WTC11 (cell line): ENCODE measurements at regions not wholly inside any gene's neighbourhood (a gene's known extent, or its start where the extent isn't known, plus 50 kb on each side); places are given as distances from the start of the nearest gene placed in this dataset.

Experiments used
- ATAC-seq: fragments of 200-7000 bp; cut with Tn5 transposase; 2 replicates; pipeline ENCODE4 v1.10.0; 2021; ENCODE audit warnings: mild to moderate bottlenecking, moderate library complexity
- CTCF ChIA-PET: fragments of 300-600 bp; sonication (Branson Sonifier 250); formaldehyde crosslinking; loops from one replicate; lab custom pipeline; 2021; ENCODE audit warnings: antibody characterized with exemption; lab: Charles Lee
- POLR2A ChIA-PET: fragments of 350-600 bp; sonication (Branson Sonifier 250); formaldehyde crosslinking; loops from one replicate; lab custom pipeline; 2021; ENCODE audit warnings: antibody characterized with exemption; lab: Charles Lee
- DNase-seq: peaks from one replicate; pipeline ENCODE4 v3.0.0; 2021; ENCODE audit warnings: low spot score
- H3K27ac Mint-ChIP-seq: 2 replicates; pipeline ENCODE4 v1.8.0; 2021; ENCODE audit warnings: mixed read lengths
- H3K27me3 Mint-ChIP-seq: 2 replicates; pipeline ENCODE4 v1.8.0; 2021; ENCODE audit warnings: low read depth, mild to moderate bottlenecking, moderate library complexity, mixed read lengths
- H3K36me3 Mint-ChIP-seq: 2 replicates; pipeline ENCODE4 v1.8.0; 2021; ENCODE audit warnings: mixed read lengths
- H3K4me1 Mint-ChIP-seq: 2 replicates; pipeline ENCODE4 v1.8.0; 2022; ENCODE audit warnings: mixed read lengths
- H3K4me3 Mint-ChIP-seq: 2 replicates; pipeline ENCODE4 v1.8.0; 2021; ENCODE audit warnings: mild to moderate bottlenecking, moderate library complexity, mixed read lengths
- H3K9me3 Mint-ChIP-seq: 2 replicates; pipeline ENCODE4 v1.8.0; 2021; ENCODE audit warnings: mixed read lengths
- CBFB ChIP-seq: sonication (generic); formaldehyde crosslinking; IDR thresholded peaks from 2 replicates; pipeline ENCODE4 v1.8.1; 2022; ENCODE audit warnings: mild to moderate bottlenecking, low read depth, missing genetic modification reagents
- ESRRA ChIP-seq: sonication (generic); formaldehyde crosslinking; IDR thresholded peaks from 2 replicates; pipeline ENCODE4 v1.8.1; 2022; ENCODE audit warnings: mild to moderate bottlenecking, missing genetic modification reagents, borderline replicate concordance
- ETV6 ChIP-seq: sonication (generic); formaldehyde crosslinking; IDR thresholded peaks from 2 replicates; pipeline ENCODE4 v1.8.1; 2022; ENCODE audit warnings: mild to moderate bottlenecking, missing genetic modification reagents
- KAT7 ChIP-seq: sonication (generic); formaldehyde crosslinking; IDR thresholded peaks from 2 replicates; pipeline ENCODE4 v1.8.1; 2023; ENCODE audit warnings: missing genetic modification reagents, mild to moderate bottlenecking, borderline replicate concordance
- NFYB ChIP-seq: sonication (generic); formaldehyde crosslinking; conservative IDR thresholded peaks from 2 replicates; pipeline ENCODE4 v1.8.0; 2022; ENCODE audit warnings: low read depth, missing genetic modification reagents
- OVOL2 ChIP-seq: fragments of 250-450 bp; sonication (Bioruptor Pico); IDR thresholded peaks from 2 replicates; pipeline ENCODE4 v1.9.0; 2021; ENCODE audit warnings: mild to moderate bottlenecking, borderline replicate concordance
- PRRX2 ChIP-seq: fragments of 250-450 bp; sonication (Bioruptor Pico); IDR thresholded peaks from 2 replicates; pipeline ENCODE4 v1.8.0; 2021; ENCODE audit warnings: mild to moderate bottlenecking
- RELA ChIP-seq: sonication (generic); formaldehyde crosslinking; IDR thresholded peaks from 2 replicates; pipeline ENCODE4 v1.8.1; 2022; ENCODE audit warnings: missing genetic modification reagents, mild to moderate bottlenecking, borderline replicate concordance
- SMAD4 ChIP-seq: sonication (generic); formaldehyde crosslinking; IDR thresholded peaks from 2 replicates; pipeline ENCODE4 v1.8.0; 2022; ENCODE audit warnings: mild to moderate bottlenecking, missing genetic modification reagents
- TEAD4 ChIP-seq: sonication (generic); formaldehyde crosslinking; IDR thresholded peaks from 2 replicates; pipeline ENCODE4 v1.8.0; 2022; ENCODE audit warnings: mild to moderate bottlenecking, missing genetic modification reagents
- ZNF232 ChIP-seq: sonication (generic); formaldehyde crosslinking; IDR thresholded peaks from 2 replicates; pipeline ENCODE4 v1.8.0; 2022; ENCODE audit warnings: mild to moderate bottlenecking, missing genetic modification reagents
- ZNF423 ChIP-seq: fragments of 250-450 bp; sonication (Bioruptor Pico); IDR thresholded peaks from 2 replicates; pipeline ENCODE4 v2.1.2; 2022; ENCODE audit warnings: mild to moderate bottlenecking, moderate library complexity
- ZNF671 ChIP-seq: fragments of 250-450 bp; sonication (Bioruptor Pico); IDR thresholded peaks from 2 replicates; pipeline ENCODE4 v1.8.0; 2021; ENCODE audit warnings: mild to moderate bottlenecking
- TF ChIP-seq, protein P1 (sequence below): sonication (generic); formaldehyde crosslinking; conservative IDR thresholded peaks from 2 replicates; pipeline ENCODE4 v1.8.1; 2023; ENCODE audit warnings: mild to moderate bottlenecking, low read depth, missing genetic modification reagents, moderate library complexity
- TF ChIP-seq, protein P2 (sequence below): fragments of 250-450 bp; sonication (Bioruptor Pico); IDR thresholded peaks from 2 replicates; pipeline ENCODE4 v1.9.0; 2021; ENCODE audit warnings: moderate library complexity, mild to moderate bottlenecking, inconsistent platforms, borderline replicate concordance
- TF ChIP-seq, protein P3 (sequence below): sonication (generic); formaldehyde crosslinking; IDR thresholded peaks from 2 replicates; pipeline ENCODE4 v1.8.1; 2023; ENCODE audit warnings: mild to moderate bottlenecking, missing genetic modification reagents
- TF ChIP-seq, protein P4 (sequence below): fragments of 200-600 bp; IDR thresholded peaks from 2 replicates; pipeline ENCODE4 v1.8.0; 2022; ENCODE audit warnings: antibody characterized with exemption
- TF ChIP-seq, protein P5 (sequence below): sonication (generic); formaldehyde crosslinking; IDR thresholded peaks from 2 replicates; pipeline ENCODE4 v1.8.1; 2023; ENCODE audit warnings: mild to moderate bottlenecking, missing genetic modification reagents, borderline replicate concordance
- TF ChIP-seq, protein P6 (sequence below): sonication (generic); formaldehyde crosslinking; IDR thresholded peaks from 2 replicates; pipeline ENCODE4 v1.8.0; 2023; ENCODE audit warnings: missing genetic modification reagents, mild to moderate bottlenecking, borderline replicate concordance
- TF ChIP-seq, protein P7 (sequence below): sonication (generic); formaldehyde crosslinking; IDR thresholded peaks from 2 replicates; pipeline ENCODE4 v1.8.0; 2022; ENCODE audit warnings: mild to moderate bottlenecking, missing genetic modification reagents

DNA sequence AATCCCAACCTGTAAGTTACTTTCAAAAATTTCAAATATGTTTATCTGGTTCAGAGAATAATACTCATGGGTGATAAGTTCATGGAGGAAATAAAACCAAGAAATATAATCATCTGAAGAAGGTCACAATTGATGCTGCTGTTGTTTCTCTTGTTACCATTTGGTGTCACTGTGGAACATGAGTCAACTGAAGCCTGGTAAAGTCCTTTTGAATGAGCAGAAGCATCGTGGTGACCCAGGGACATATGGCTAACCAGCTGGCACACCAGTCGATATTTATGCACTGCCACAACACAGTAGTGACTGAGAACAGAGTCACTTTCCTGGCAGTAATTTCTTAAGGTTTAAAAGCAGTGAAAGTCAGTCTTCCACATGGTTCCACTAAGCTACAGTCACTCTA lies 612.9 kb upstream of the TLE4 start (continued):
- TF ChIP-seq, protein P1, sequence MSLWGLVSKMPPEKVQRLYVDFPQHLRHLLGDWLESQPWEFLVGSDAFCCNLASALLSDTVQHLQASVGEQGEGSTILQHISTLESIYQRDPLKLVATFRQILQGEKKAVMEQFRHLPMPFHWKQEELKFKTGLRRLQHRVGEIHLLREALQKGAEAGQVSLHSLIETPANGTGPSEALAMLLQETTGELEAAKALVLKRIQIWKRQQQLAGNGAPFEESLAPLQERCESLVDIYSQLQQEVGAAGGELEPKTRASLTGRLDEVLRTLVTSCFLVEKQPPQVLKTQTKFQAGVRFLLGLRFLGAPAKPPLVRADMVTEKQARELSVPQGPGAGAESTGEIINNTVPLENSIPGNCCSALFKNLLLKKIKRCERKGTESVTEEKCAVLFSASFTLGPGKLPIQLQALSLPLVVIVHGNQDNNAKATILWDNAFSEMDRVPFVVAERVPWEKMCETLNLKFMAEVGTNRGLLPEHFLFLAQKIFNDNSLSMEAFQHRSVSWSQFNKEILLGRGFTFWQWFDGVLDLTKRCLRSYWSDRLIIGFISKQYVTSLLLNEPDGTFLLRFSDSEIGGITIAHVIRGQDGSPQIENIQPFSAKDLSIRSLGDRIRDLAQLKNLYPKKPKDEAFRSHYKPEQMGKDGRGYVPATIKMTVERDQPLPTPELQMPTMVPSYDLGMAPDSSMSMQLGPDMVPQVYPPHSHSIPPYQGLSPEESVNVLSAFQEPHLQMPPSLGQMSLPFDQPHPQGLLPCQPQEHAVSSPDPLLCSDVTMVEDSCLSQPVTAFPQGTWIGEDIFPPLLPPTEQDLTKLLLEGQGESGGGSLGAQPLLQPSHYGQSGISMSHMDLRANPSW = no peak
- TF ChIP-seq RELA (CRISPR knock-in tag) = no peak
- TF ChIP-seq ZNF423 = no peak
- no peak for TF ChIP-seq PRRX2 (CRISPR knock-in tag)
- TF ChIP-seq CBFB (CRISPR knock-in tag) = no peak
- no peak for TF ChIP-seq ZNF671 (CRISPR knock-in tag)
- TF ChIP-seq, protein P2, sequence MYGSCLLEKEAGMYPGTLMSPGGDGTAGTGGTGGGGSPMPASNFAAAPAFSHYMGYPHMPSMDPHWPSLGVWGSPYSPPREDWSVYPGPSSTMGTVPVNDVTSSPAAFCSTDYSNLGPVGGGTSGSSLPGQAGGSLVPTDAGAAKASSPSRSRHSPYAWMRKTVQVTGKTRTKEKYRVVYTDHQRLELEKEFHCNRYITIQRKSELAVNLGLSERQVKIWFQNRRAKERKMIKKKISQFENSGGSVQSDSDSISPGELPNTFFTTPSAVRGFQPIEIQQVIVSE (CRISPR knock-in tag) = no peak
- TF ChIP-seq, protein P3, sequence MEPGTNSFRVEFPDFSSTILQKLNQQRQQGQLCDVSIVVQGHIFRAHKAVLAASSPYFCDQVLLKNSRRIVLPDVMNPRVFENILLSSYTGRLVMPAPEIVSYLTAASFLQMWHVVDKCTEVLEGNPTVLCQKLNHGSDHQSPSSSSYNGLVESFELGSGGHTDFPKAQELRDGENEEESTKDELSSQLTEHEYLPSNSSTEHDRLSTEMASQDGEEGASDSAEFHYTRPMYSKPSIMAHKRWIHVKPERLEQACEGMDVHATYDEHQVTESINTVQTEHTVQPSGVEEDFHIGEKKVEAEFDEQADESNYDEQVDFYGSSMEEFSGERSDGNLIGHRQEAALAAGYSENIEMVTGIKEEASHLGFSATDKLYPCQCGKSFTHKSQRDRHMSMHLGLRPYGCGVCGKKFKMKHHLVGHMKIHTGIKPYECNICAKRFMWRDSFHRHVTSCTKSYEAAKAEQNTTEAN = no peak

DNA sequence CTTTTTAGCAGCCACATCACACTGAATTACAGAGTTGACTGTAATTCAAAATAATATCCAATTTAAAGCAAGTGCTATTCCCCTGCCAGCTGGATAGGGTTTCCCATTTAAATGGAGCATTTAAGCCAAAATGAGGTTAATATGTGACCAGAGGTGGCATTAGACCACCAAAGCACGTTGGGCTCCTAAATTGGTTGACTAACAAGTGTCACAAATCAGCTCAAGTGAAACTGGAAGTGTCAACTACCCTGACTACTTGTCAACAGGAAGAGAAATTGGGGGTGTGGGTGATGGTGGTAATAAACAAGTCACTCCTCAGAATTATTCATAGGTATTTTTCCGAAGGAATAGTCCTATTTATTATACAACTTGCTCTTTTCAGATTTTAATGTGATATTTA lies 609.6 kb upstream of the TLE4 start:
- POLR2A ChIA-PET = no interaction called here
- no peak for ATAC-seq
- TF ChIP-seq OVOL2 (CRISPR knock-in tag) = no peak
- TF ChIP-seq, protein P4, sequence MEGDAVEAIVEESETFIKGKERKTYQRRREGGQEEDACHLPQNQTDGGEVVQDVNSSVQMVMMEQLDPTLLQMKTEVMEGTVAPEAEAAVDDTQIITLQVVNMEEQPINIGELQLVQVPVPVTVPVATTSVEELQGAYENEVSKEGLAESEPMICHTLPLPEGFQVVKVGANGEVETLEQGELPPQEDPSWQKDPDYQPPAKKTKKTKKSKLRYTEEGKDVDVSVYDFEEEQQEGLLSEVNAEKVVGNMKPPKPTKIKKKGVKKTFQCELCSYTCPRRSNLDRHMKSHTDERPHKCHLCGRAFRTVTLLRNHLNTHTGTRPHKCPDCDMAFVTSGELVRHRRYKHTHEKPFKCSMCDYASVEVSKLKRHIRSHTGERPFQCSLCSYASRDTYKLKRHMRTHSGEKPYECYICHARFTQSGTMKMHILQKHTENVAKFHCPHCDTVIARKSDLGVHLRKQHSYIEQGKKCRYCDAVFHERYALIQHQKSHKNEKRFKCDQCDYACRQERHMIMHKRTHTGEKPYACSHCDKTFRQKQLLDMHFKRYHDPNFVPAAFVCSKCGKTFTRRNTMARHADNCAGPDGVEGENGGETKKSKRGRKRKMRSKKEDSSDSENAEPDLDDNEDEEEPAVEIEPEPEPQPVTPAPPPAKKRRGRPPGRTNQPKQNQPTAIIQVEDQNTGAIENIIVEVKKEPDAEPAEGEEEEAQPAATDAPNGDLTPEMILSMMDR = no peak
- TF ChIP-seq, protein P5, sequence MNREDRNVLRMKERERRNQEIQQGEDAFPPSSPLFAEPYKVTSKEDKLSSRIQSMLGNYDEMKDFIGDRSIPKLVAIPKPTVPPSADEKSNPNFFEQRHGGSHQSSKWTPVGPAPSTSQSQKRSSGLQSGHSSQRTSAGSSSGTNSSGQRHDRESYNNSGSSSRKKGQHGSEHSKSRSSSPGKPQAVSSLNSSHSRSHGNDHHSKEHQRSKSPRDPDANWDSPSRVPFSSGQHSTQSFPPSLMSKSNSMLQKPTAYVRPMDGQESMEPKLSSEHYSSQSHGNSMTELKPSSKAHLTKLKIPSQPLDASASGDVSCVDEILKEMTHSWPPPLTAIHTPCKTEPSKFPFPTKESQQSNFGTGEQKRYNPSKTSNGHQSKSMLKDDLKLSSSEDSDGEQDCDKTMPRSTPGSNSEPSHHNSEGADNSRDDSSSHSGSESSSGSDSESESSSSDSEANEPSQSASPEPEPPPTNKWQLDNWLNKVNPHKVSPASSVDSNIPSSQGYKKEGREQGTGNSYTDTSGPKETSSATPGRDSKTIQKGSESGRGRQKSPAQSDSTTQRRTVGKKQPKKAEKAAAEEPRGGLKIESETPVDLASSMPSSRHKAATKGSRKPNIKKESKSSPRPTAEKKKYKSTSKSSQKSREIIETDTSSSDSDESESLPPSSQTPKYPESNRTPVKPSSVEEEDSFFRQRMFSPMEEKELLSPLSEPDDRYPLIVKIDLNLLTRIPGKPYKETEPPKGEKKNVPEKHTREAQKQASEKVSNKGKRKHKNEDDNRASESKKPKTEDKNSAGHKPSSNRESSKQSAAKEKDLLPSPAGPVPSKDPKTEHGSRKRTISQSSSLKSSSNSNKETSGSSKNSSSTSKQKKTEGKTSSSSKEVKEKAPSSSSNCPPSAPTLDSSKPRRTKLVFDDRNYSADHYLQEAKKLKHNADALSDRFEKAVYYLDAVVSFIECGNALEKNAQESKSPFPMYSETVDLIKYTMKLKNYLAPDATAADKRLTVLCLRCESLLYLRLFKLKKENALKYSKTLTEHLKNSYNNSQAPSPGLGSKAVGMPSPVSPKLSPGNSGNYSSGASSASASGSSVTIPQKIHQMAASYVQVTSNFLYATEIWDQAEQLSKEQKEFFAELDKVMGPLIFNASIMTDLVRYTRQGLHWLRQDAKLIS (CRISPR knock-in tag) = no peak
- Mint-ChIP-seq H3K4me3 (no peak overlapping the region), H3K9me3 (peaks cover 18% of the 10 kb centered on the region), H3K27ac (no peak overlapping the region), H3K27me3 (no peaks in the 10 kb centered on the region; the same call in 1 of the 2 replicates), H3K36me3 (peaks cover 4% of the 10 kb centered on the region), H3K4me1 (peaks cover 17% of the 10 kb centered on the region)
- CTCF ChIA-PET = no interaction called here
- DNase-seq = no peak

DNA sequence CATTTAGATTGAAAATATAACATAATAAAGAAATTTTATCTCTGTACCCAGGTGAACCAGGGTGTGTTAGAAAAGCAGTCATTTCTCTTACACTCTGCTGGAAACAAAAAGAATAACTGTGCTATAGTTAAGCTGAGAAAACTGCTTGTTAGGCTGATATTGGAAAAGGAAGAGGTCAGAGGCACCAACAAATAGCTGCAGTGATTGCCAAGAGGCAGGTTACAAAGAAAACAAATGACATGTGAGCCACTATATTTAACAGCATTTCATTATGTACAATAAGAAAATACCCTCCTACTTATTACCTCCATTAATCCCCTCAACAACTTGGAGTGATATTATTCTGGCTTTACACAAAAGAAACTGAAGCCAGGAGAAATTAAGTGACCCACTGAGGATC lies 607.9 kb upstream of the TLE4 start:
- ChIA-PET CTCF (no interaction called here), POLR2A (no interaction called here)
- H3K9me3 Mint-ChIP-seq = peaks cover 31% of the 10 kb centered on the region
- ATAC-seq (no peak), DNase-seq (no peak)
- H3K27ac Mint-ChIP-seq = no peak overlapping the region
- peaks cover 20% of the 10 kb centered on the region for H3K4me1 Mint-ChIP-seq
- peaks cover 17% of the 10 kb centered on the region for H3K36me3 Mint-ChIP-seq
- no peaks in the 10 kb centered on the region; the same call in 1 of the 2 replicates for H3K27me3 Mint-ChIP-seq
- no peak overlapping the region for H3K4me3 Mint-ChIP-seq
- TF ChIP-seq TEAD4 (CRISPR knock-in tag) (no peak), KAT7 (CRISPR knock-in tag) (no peak), NFYB (no peak), SMAD4 (CRISPR knock-in tag) (no peak), ESRRA (no peak), ZNF423 (no peak), ZNF232 (CRISPR knock-in tag) (no peak), ETV6 (CRISPR knock-in tag) (no peak)
- TF ChIP-seq, protein P6, sequence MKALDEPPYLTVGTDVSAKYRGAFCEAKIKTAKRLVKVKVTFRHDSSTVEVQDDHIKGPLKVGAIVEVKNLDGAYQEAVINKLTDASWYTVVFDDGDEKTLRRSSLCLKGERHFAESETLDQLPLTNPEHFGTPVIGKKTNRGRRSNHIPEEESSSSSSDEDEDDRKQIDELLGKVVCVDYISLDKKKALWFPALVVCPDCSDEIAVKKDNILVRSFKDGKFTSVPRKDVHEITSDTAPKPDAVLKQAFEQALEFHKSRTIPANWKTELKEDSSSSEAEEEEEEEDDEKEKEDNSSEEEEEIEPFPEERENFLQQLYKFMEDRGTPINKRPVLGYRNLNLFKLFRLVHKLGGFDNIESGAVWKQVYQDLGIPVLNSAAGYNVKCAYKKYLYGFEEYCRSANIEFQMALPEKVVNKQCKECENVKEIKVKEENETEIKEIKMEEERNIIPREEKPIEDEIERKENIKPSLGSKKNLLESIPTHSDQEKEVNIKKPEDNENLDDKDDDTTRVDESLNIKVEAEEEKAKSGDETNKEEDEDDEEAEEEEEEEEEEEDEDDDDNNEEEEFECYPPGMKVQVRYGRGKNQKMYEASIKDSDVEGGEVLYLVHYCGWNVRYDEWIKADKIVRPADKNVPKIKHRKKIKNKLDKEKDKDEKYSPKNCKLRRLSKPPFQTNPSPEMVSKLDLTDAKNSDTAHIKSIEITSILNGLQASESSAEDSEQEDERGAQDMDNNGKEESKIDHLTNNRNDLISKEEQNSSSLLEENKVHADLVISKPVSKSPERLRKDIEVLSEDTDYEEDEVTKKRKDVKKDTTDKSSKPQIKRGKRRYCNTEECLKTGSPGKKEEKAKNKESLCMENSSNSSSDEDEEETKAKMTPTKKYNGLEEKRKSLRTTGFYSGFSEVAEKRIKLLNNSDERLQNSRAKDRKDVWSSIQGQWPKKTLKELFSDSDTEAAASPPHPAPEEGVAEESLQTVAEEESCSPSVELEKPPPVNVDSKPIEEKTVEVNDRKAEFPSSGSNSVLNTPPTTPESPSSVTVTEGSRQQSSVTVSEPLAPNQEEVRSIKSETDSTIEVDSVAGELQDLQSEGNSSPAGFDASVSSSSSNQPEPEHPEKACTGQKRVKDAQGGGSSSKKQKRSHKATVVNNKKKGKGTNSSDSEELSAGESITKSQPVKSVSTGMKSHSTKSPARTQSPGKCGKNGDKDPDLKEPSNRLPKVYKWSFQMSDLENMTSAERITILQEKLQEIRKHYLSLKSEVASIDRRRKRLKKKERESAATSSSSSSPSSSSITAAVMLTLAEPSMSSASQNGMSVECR (CRISPR knock-in tag) = no peak
- TF ChIP-seq, protein P7, sequence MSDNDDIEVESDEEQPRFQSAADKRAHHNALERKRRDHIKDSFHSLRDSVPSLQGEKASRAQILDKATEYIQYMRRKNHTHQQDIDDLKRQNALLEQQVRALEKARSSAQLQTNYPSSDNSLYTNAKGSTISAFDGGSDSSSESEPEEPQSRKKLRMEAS (CRISPR knock-in tag) = no peak
